ENCODE measurements at regions not wholly inside any gene's neighbourhood (a gene's known extent, or its start where the extent isn't known, plus 50 kb on each side); places are given as distances from the start of the nearest gene placed in this dataset.
A peak's percentile ranks its signal among the peaks of the same experiment; 100 is the strongest.

GRCh38 chr5:106420102-106420501 lies 1250.6 kb downstream of the EFNA5 start:
- Mint-ChIP-seq H3K36me3 (ENCODE audit: low read depth, unreplicated experiment) (no peaks in the 10 kb centered on the region), H3K4me1 (ENCODE audit: low read depth, unreplicated experiment) (peaks cover 14% of the 10 kb centered on the region), H3K9me3 (ENCODE audit: unreplicated experiment) (no peaks in the 10 kb centered on the region), H3K4me3 (ENCODE audit: unreplicated experiment) (no peak overlapping the region), H3K27me3 (ENCODE audit: low read depth, unreplicated experiment) (no peaks in the 10 kb centered on the region), H3K27ac (ENCODE audit: unreplicated experiment) (no peak overlapping the region)
- Histone ChIP-seq H2AFZ (ENCODE audit: low read depth, low read length) (no peak overlapping the region), H3K4me3 (ENCODE audit: insufficient read depth, low read depth, low read length) (no peak overlapping the region), H3K4me2 (ENCODE audit: low read length) (no peak overlapping the region), H3K4me1 (ENCODE audit: insufficient read depth, low read length) (peaks cover 6% of the 10 kb centered on the region), H3K79me2 (ENCODE audit: insufficient read depth, low read length) (no peaks in the 10 kb centered on the region), H3K36me3 (ENCODE audit: insufficient read depth, low read length) (no peaks in the 10 kb centered on the region), H3K27ac (ENCODE audit: low read depth, low read length) (no peak overlapping the region), H3K9ac (ENCODE audit: low read length) (no peak overlapping the region), H4K20me1 (ENCODE audit: insufficient read depth, low read length) (no peaks in the 10 kb centered on the region), H3K9me3 (ENCODE audit: insufficient read depth, low read depth, low read length) (peaks cover 9% of the 10 kb centered on the region), H3K27me3 (ENCODE audit: insufficient read depth, low read length) (peaks cover 3% of the 10 kb centered on the region)
- TF ChIP-seq, protein P1, sequence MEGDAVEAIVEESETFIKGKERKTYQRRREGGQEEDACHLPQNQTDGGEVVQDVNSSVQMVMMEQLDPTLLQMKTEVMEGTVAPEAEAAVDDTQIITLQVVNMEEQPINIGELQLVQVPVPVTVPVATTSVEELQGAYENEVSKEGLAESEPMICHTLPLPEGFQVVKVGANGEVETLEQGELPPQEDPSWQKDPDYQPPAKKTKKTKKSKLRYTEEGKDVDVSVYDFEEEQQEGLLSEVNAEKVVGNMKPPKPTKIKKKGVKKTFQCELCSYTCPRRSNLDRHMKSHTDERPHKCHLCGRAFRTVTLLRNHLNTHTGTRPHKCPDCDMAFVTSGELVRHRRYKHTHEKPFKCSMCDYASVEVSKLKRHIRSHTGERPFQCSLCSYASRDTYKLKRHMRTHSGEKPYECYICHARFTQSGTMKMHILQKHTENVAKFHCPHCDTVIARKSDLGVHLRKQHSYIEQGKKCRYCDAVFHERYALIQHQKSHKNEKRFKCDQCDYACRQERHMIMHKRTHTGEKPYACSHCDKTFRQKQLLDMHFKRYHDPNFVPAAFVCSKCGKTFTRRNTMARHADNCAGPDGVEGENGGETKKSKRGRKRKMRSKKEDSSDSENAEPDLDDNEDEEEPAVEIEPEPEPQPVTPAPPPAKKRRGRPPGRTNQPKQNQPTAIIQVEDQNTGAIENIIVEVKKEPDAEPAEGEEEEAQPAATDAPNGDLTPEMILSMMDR (IDR thresholded peaks at IDR 0.05; ENCODE audit: insufficient read depth, low read depth, low read length), result no peak
- TF ChIP-seq EZH2 (IDR thresholded peaks at IDR 0.05; ENCODE audit: insufficient read depth, low read length), result no peak
- DNase-seq (ENCODE audit: low read depth), result no peak
- FAIRE-seq, result no peak

- Histone ChIP-seq H3K9ac (ENCODE audit: low read length) (no peak overlapping the region), H3K9me3 (ENCODE audit: insufficient read depth, low read depth, low read length) (peaks cover 6% of the 10 kb centered on the region), H3K27ac (ENCODE audit: low read depth, low read length) (no peak overlapping the region), H3K79me2 (ENCODE audit: insufficient read depth, low read length) (no peaks in the 10 kb centered on the region), H3K4me3 (ENCODE audit: insufficient read depth, low read depth, low read length) (no peak overlapping the region), H4K20me1 (ENCODE audit: insufficient read depth, low read length) (no peaks in the 10 kb centered on the region), H2AFZ (ENCODE audit: low read depth, low read length) (no peak overlapping the region), H3K4me2 (ENCODE audit: low read length) (no peak overlapping the region), H3K27me3 (ENCODE audit: insufficient read depth, low read length) (peaks cover 3% of the 10 kb centered on the region), H3K4me1 (ENCODE audit: insufficient read depth, low read length) (peaks cover 6% of the 10 kb centered on the region), H3K36me3 (ENCODE audit: insufficient read depth, low read length) (no peaks in the 10 kb centered on the region)
- no peaks in the 10 kb centered on the region for H3K9me3 Mint-ChIP-seq (ENCODE audit: unreplicated experiment)
- TF ChIP-seq EZH2 (IDR thresholded peaks at IDR 0.05; ENCODE audit: insufficient read depth, low read length), result no peak
- TF ChIP-seq, protein P1 (IDR thresholded peaks at IDR 0.05; ENCODE audit: insufficient read depth, low read depth, low read length), result no peak
- FAIRE-seq (no peak), DNase-seq (ENCODE audit: low read depth) (peak; percentile 70)
- H3K36me3 Mint-ChIP-seq (ENCODE audit: low read depth, unreplicated experiment), result no peaks in the 10 kb centered on the region
- no peak overlapping the region for H3K4me3 Mint-ChIP-seq (ENCODE audit: unreplicated experiment)
- no peaks in the 10 kb centered on the region for H3K27me3 Mint-ChIP-seq (ENCODE audit: low read depth, unreplicated experiment)
- no peak overlapping the region for H3K27ac Mint-ChIP-seq (ENCODE audit: unreplicated experiment)
- peaks cover 17% of the 10 kb centered on the region for H3K4me1 Mint-ChIP-seq (ENCODE audit: low read depth, unreplicated experiment)
Observed at GRCh38 chr5:106418196-106418595, 1252.5 kb downstream of the EFNA5 start.

- FAIRE-seq, result no peak
- no peak for DNase-seq (ENCODE audit: low read depth)
Observed at GRCh38 chr5:106417566-106417965, 1253.2 kb downstream of the EFNA5 start.

More at GRCh38 chr5:106417566-106417965, 1253.2 kb downstream of the EFNA5 start:
- Histone ChIP-seq H3K27ac (ENCODE audit: low read depth, low read length) (no peak overlapping the region), H2AFZ (ENCODE audit: low read depth, low read length) (no peak overlapping the region), H3K9me3 (ENCODE audit: insufficient read depth, low read depth, low read length) (peaks cover under 1% of the 10 kb centered on the region), H3K4me2 (ENCODE audit: low read length) (no peak overlapping the region), H3K27me3 (ENCODE audit: insufficient read depth, low read length) (peaks cover 3% of the 10 kb centered on the region), H3K4me3 (ENCODE audit: insufficient read depth, low read depth, low read length) (no peak overlapping the region), H4K20me1 (ENCODE audit: insufficient read depth, low read length) (no peaks in the 10 kb centered on the region), H3K4me1 (ENCODE audit: insufficient read depth, low read length) (peaks cover 6% of the 10 kb centered on the region), H3K79me2 (ENCODE audit: insufficient read depth, low read length) (no peaks in the 10 kb centered on the region), H3K36me3 (ENCODE audit: insufficient read depth, low read length) (no peaks in the 10 kb centered on the region), H3K9ac (ENCODE audit: low read length) (no peak overlapping the region)
- Mint-ChIP-seq H3K27ac (ENCODE audit: unreplicated experiment) (no peak overlapping the region), H3K4me3 (ENCODE audit: unreplicated experiment) (no peak overlapping the region), H3K27me3 (ENCODE audit: low read depth, unreplicated experiment) (no peaks in the 10 kb centered on the region), H3K36me3 (ENCODE audit: low read depth, unreplicated experiment) (no peaks in the 10 kb centered on the region), H3K9me3 (ENCODE audit: unreplicated experiment) (no peaks in the 10 kb centered on the region), H3K4me1 (ENCODE audit: low read depth, unreplicated experiment) (peaks cover 17% of the 10 kb centered on the region)
- TF ChIP-seq, protein P1 (IDR thresholded peaks at IDR 0.05; ENCODE audit: insufficient read depth, low read depth, low read length), result no peak
- TF ChIP-seq EZH2 (IDR thresholded peaks at IDR 0.05; ENCODE audit: insufficient read depth, low read length), result no peak

Data from astrocyte (in vitro differentiated cells and primary cell).